ENCODE measurements at regions not wholly inside any gene's neighbourhood (a gene's known extent, or its start where the extent isn't known, plus 50 kb on each side); places are given as distances from the start of the nearest gene placed in this dataset.
"Not testable (repeated sequence)": the region's sequence is repeated elsewhere in the genome, so short reads cannot be mapped to it uniquely, and the experiment has no call there.

DNA sequence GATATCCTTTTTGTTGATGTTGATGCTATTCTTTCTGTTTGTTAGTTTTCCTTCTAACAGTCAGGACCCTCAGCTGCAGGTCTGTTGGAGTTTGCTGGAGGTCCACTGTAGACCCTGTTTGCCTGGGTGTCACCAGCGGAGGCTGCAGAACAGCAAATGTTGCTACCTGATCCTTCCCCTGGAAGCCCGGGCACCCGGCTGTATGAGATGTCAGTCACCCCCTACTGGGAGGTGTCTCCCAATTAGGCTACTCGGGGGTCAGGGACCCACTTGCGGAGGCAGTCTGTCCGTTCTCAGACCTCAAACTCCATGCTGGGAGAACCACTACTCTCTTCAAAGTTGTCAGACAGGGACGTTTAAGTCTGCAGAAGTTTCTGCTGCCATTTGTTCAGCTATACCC, 383.4 kb downstream of the HLX start:
- DNase-seq (ENCODE audit: low read depth) = not testable (repeated sequence)

- no peak for DNase-seq (ENCODE audit: low read depth)
Observed at GRCh38 chr1:221263831-221264767, 384.9 kb downstream of the HLX start.

DNA sequence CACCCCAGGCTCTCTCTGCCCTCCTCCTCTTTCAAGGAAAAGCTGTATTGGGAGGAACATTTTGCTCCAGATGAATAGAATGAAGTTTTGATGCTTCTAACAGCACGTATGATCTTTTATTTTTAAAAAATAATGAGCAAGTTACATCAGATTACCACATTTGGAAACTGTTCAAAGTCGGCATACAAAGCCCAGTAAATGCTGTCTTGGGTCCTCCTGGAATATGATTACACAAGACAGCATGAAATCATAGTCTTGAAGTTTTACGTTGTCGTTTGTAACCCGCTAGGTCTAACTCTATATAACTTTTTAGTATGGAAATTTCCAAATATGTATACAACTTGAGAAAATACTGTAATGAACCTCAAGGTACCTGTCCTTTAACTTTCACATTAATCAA, 385.6 kb downstream of the HLX start:
- DNase-seq (ENCODE audit: low read depth) = no peak

DNA sequence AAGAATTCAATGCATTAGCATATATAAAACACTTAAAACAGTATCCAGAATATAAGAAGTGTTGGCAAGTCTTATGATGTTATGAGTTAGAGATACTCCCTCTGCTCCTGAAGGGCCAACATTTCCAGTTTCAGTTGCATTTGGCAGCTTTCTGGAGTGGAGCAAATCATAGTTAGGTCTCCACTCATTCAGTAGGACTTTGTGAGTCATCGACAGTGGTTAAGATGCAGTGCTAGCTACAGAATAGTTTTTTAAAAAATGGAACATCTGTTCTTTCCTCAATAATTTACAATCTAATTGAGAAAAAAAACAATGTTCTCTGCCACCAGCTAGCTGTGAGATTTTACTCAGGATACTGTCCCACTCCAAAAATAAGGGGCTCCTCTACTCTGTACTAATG, 389.1 kb downstream of the HLX start:
- DNase-seq (ENCODE audit: low read depth) = no peak

DNA sequence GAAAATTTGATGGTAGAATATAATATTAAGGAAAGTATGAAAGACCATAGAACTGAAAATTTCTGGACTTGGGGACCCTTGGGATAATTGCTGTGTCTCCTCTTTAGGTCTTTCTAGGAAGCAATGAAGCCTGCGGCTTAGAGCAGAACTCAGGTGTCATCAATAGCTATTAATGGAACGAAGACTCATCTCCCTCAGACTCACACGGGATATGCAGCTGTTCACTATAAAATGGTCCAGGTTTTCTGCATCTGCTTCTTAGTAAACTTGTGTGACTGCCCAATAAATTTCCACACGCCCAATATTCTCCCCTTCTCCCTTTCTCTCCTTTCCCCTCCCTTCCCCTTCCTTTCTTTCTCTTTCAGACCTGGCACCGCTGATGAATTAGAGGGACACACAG, 392.5 kb downstream of the HLX start:
- DNase-seq (ENCODE audit: low read depth) = no peak

GRCh38 chr1:221272940-221273339, 393.7 kb downstream of the HLX start:
- DNase-seq (ENCODE audit: low read depth) = no peak

DNA sequence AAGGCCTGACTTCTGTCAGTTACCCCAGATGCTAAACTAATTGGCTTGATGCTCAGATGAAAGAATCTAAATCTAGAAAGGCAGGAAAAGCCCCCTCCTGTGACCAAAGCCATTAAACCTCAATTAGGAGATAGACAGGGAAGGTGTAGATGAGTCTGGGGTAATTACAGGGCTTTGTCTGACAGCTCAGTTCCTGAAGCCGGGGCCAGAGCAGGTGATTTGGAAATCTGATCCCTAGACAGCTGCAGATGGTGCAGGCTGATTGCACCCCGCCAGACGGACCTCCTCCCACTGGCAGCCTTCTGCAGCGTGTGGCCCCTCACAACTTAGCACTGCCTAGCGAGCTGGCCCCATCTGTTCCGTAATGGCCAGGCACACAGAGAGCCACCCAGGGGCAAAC, 395.1 kb downstream of the HLX start:
- DNase-seq (ENCODE audit: low read depth) = no peak

- no peak for DNase-seq (ENCODE audit: low read depth)
Observed at GRCh38 chr1:221276896-221277409, 397.7 kb downstream of the HLX start.

DNA sequence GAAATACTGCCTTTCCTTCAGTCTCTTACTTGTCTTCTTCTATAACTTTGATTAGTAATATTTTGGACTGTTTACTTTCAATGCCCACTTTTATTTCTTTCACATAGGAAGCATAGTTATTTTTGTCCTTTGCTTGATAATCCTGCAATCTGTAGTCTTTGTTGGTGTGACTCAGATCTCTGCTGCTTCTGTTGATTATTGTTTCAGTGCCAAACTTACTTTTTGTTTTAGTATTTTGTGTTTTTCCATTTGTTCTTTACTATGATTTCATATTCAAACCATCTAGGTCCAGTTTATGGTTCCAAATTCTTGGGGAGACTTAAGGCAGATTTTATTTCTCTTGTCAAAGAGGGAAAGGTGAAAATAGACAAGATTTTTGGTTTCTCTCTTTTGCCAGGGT, 399.9 kb downstream of the HLX start:
- no peak for DNase-seq (ENCODE audit: low read depth)

- DNase-seq (ENCODE audit: low read depth) = no peak
Observed at GRCh38 chr1:221283532-221283931, 404.3 kb downstream of the HLX start.

GRCh38 chr1:221284028-221284427, 404.8 kb downstream of the HLX start:
- no peak for DNase-seq (ENCODE audit: low read depth)

GRCh38 chr1:221284991-221285390, 405.7 kb downstream of the HLX start:
- not testable (repeated sequence) for DNase-seq (ENCODE audit: low read depth)

- not testable (repeated sequence) for DNase-seq (ENCODE audit: low read depth)
Observed at GRCh38 chr1:221285458-221286210, 406.4 kb downstream of the HLX start.

GRCh38 chr1:221286399-221286798, 407.2 kb downstream of the HLX start:
- DNase-seq (ENCODE audit: low read depth) = no peak

GRCh38 chr1:221289103-221289502, 409.9 kb downstream of the HLX start:
- no peak for DNase-seq (ENCODE audit: low read depth)

GRCh38 chr1:221290669-221291068, 411.4 kb downstream of the HLX start:
- DNase-seq (ENCODE audit: low read depth) = no peak

GRCh38 chr1:221291113-221291512, 411.9 kb downstream of the HLX start:
- DNase-seq (ENCODE audit: low read depth) = no peak

DNA sequence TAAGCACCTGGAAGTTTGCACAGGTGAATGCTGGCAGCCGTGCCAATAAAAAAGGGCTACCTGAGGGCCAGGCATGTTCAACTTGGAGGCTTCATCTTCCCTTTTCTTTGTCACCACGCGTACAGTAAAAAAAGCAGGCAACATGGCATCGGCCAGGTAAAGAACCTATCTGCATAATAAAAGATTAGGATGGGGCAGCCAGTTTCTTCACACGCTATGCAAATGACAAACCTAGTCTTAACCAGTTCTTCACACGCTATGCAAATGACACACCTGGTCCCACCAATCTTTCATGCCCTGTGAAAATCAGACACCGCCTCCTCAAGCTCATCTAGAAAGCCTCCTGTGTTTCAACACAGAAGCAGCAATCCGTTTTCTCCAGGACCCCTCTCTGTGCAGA, 413.4 kb downstream of the HLX start:
- DNase-seq (ENCODE audit: low read depth) = no peak

- no peak for DNase-seq (ENCODE audit: low read depth)
Observed at GRCh38 chr1:221294242-221294641, 415.0 kb downstream of the HLX start.

DNA sequence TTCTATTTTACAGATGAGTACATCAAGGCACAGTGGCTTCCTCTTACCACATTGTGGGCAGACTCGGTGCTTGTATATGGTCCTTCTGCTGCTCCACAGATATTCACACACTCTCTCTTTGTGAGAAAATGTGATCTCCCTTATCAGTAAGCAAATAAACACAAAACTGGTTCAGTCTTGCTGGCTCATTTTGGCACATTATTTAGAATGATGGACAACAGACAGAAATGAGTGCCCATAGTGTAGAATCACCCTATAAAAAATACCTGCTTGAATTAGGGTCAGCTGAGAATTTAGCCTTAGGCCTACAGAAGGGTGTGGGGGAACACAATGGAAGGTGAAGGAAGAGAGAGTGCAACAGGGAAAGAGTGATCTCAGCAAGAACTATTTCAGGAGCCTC, 423.1 kb downstream of the HLX start:
- DNase-seq (ENCODE audit: low read depth) = no peak

GRCh38 chr1:221302810-221303209, 423.6 kb downstream of the HLX start:
- DNase-seq (ENCODE audit: low read depth) = no peak

DNA sequence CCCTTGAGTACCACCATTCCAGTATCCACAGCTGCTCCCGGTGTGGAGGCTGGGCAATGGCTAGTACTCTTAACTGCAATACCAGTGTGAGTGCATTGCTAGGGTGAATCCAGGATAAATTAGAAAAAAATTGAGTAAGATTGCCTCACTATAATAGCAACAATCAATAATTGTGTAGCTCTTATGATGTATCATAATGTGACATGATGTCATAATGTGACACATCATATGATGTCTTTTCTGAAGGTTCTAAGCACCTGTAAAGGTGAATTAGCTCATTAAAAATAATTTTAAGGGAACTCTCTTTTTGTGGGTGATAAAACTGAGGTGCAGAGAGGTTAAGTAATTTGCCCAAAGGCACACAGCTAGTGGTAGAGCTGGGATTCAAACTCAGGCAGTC, 424.4 kb downstream of the HLX start:
- DNase-seq (ENCODE audit: low read depth) = no peak

GRCh38 chr1:221306239-221306638, 427.0 kb downstream of the HLX start:
- no peak for DNase-seq (ENCODE audit: low read depth)
